WTC11 (cell line): ENCODE measurements at regions not wholly inside any gene's neighbourhood (a gene's known extent, or its start where the extent isn't known, plus 50 kb on each side); places are given as distances from the start of the nearest gene placed in this dataset.

Experiments used
- ATAC-seq: fragments of 200-7000 bp; cut with Tn5 transposase; 2 replicates; pipeline ENCODE4 v1.10.0; 2021; ENCODE audit warnings: mild to moderate bottlenecking, moderate library complexity
- CTCF ChIA-PET: fragments of 300-600 bp; sonication (Branson Sonifier 250); formaldehyde crosslinking; loops from one replicate; lab custom pipeline; 2021; ENCODE audit warnings: antibody characterized with exemption; lab: Charles Lee
- POLR2A ChIA-PET: fragments of 350-600 bp; sonication (Branson Sonifier 250); formaldehyde crosslinking; loops from one replicate; lab custom pipeline; 2021; ENCODE audit warnings: antibody characterized with exemption; lab: Charles Lee
- DNase-seq: peaks from one replicate; pipeline ENCODE4 v3.0.0; 2021; ENCODE audit warnings: low spot score
- H3K27ac Mint-ChIP-seq: 2 replicates; pipeline ENCODE4 v1.8.0; 2021; ENCODE audit warnings: mixed read lengths
- H3K27me3 Mint-ChIP-seq: 2 replicates; pipeline ENCODE4 v1.8.0; 2021; ENCODE audit warnings: low read depth, mild to moderate bottlenecking, moderate library complexity, mixed read lengths
- H3K36me3 Mint-ChIP-seq: 2 replicates; pipeline ENCODE4 v1.8.0; 2021; ENCODE audit warnings: mixed read lengths
- H3K4me1 Mint-ChIP-seq: 2 replicates; pipeline ENCODE4 v1.8.0; 2022; ENCODE audit warnings: mixed read lengths
- H3K4me3 Mint-ChIP-seq: 2 replicates; pipeline ENCODE4 v1.8.0; 2021; ENCODE audit warnings: mild to moderate bottlenecking, moderate library complexity, mixed read lengths
- H3K9me3 Mint-ChIP-seq: 2 replicates; pipeline ENCODE4 v1.8.0; 2021; ENCODE audit warnings: mixed read lengths
- ESRRA ChIP-seq: sonication (generic); formaldehyde crosslinking; IDR thresholded peaks from 2 replicates; pipeline ENCODE4 v1.8.1; 2022; ENCODE audit warnings: mild to moderate bottlenecking, missing genetic modification reagents, borderline replicate concordance
- FOXJ3 ChIP-seq: sonication (generic); formaldehyde crosslinking; IDR thresholded peaks from 2 replicates; pipeline ENCODE4 v1.9.0; 2021; ENCODE audit warnings: missing genetic modification reagents, mild to moderate bottlenecking, borderline replicate concordance
- FOXK1 ChIP-seq: sonication (generic); formaldehyde crosslinking; IDR thresholded peaks from 2 replicates; pipeline ENCODE4 v1.8.0; 2022; ENCODE audit warnings: mild to moderate bottlenecking, moderate library complexity, missing genetic modification reagents
- FOXP1 ChIP-seq: sonication (generic); formaldehyde crosslinking; IDR thresholded peaks from 2 replicates; pipeline ENCODE4 v1.8.0; 2022; ENCODE audit warnings: missing genetic modification reagents, mild to moderate bottlenecking, moderate library complexity, borderline replicate concordance
- MLX ChIP-seq: sonication (generic); formaldehyde crosslinking; IDR thresholded peaks from 2 replicates; pipeline ENCODE4 v1.8.1; 2023; ENCODE audit warnings: mild to moderate bottlenecking, missing genetic modification reagents, moderate library complexity
- NFE2L1 ChIP-seq: sonication (generic); formaldehyde crosslinking; IDR thresholded peaks from 2 replicates; pipeline ENCODE4 v1.8.1; 2023; ENCODE audit warnings: missing genetic modification reagents
- NR1H2 ChIP-seq: sonication (generic); formaldehyde crosslinking; IDR thresholded peaks from 2 replicates; pipeline ENCODE4 v1.9.0; 2021; ENCODE audit warnings: mild to moderate bottlenecking, moderate library complexity, missing genetic modification reagents
- NR2C2 ChIP-seq: sonication (generic); formaldehyde crosslinking; IDR thresholded peaks from 2 replicates; pipeline ENCODE4 v1.8.0; 2022; ENCODE audit warnings: mild to moderate bottlenecking, missing genetic modification reagents
- OVOL2 ChIP-seq: fragments of 250-450 bp; sonication (Bioruptor Pico); IDR thresholded peaks from 2 replicates; pipeline ENCODE4 v1.9.0; 2021; ENCODE audit warnings: mild to moderate bottlenecking, borderline replicate concordance
- PREB ChIP-seq: sonication (generic); formaldehyde crosslinking; IDR thresholded peaks from 2 replicates; pipeline ENCODE4 v1.8.1; 2022; ENCODE audit warnings: mild to moderate bottlenecking, missing genetic modification reagents, moderate library complexity, borderline replicate concordance
- SOX15 ChIP-seq: fragments of 250-450 bp; sonication (Bioruptor Pico); IDR thresholded peaks from 2 replicates; pipeline ENCODE4 v1.9.0; 2021; ENCODE audit warnings: mild to moderate bottlenecking
- TEAD1 ChIP-seq: sonication (generic); formaldehyde crosslinking; IDR thresholded peaks from 2 replicates; pipeline ENCODE4 v1.8.0; 2022; ENCODE audit warnings: mild to moderate bottlenecking, missing genetic modification reagents
- TEAD4 ChIP-seq: sonication (generic); formaldehyde crosslinking; IDR thresholded peaks from 2 replicates; pipeline ENCODE4 v1.8.0; 2022; ENCODE audit warnings: mild to moderate bottlenecking, missing genetic modification reagents
- ZNF232 ChIP-seq: sonication (generic); formaldehyde crosslinking; IDR thresholded peaks from 2 replicates; pipeline ENCODE4 v1.8.0; 2022; ENCODE audit warnings: mild to moderate bottlenecking, missing genetic modification reagents
- ZNF396 ChIP-seq: fragments of 250-450 bp; sonication (Bioruptor Pico); IDR thresholded peaks from 2 replicates; pipeline ENCODE4 v1.8.0; 2021; ENCODE audit warnings: mild to moderate bottlenecking, moderate library complexity, borderline replicate concordance
- TF ChIP-seq, protein P1 (sequence below): sonication (generic); formaldehyde crosslinking; conservative IDR thresholded peaks from 2 replicates; pipeline ENCODE4 v1.8.1; 2022; ENCODE audit warnings: mild to moderate bottlenecking, missing genetic modification reagents
- TF ChIP-seq, protein P2 (sequence below): fragments of 250-450 bp; sonication (Bioruptor Pico); IDR thresholded peaks from 2 replicates; pipeline ENCODE4 v1.9.0; 2021; ENCODE audit warnings: mild to moderate bottlenecking
- TF ChIP-seq, protein P3 (sequence below): sonication (generic); formaldehyde crosslinking; IDR thresholded peaks from 2 replicates; pipeline ENCODE4 v1.8.0; 2022; ENCODE audit warnings: mild to moderate bottlenecking, missing genetic modification reagents
- TF ChIP-seq, protein P4 (sequence below): sonication (generic); formaldehyde crosslinking; IDR thresholded peaks from 2 replicates; pipeline ENCODE4 v1.8.0; 2023; ENCODE audit warnings: mild to moderate bottlenecking, missing genetic modification reagents
- TF ChIP-seq, protein P5 (sequence below): sonication (generic); formaldehyde crosslinking; conservative IDR thresholded peaks from 2 replicates; pipeline ENCODE4 v1.8.1; 2023; ENCODE audit warnings: mild to moderate bottlenecking, low read depth, missing genetic modification reagents, moderate library complexity
- TF ChIP-seq, protein P6 (sequence below): sonication (generic); formaldehyde crosslinking; IDR thresholded peaks from 2 replicates; pipeline ENCODE4 v1.8.0; 2022; ENCODE audit warnings: mild to moderate bottlenecking, missing genetic modification reagents

- H3K36me3 Mint-ChIP-seq = no peaks in the 10 kb centered on the region
- ChIA-PET POLR2A (no interaction called here), CTCF (no interaction called here)
- no peak for TF ChIP-seq ZNF396 (CRISPR knock-in tag)
- TF ChIP-seq, protein P1, sequence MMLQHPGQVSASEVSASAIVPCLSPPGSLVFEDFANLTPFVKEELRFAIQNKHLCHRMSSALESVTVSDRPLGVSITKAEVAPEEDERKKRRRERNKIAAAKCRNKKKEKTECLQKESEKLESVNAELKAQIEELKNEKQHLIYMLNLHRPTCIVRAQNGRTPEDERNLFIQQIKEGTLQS = no peak
- TF ChIP-seq NR1H2 (CRISPR knock-in tag) = no peak
- no peak for TF ChIP-seq FOXK1 (CRISPR knock-in tag)
- no peak overlapping the region for H3K27ac Mint-ChIP-seq
- no peaks in the 10 kb centered on the region for H3K27me3 Mint-ChIP-seq
- no peaks in the 10 kb centered on the region for H3K9me3 Mint-ChIP-seq
- peaks cover 23% of the 10 kb centered on the region for H3K4me1 Mint-ChIP-seq
- DNase-seq = no peak
- ATAC-seq = no peak
- no peak overlapping the region for H3K4me3 Mint-ChIP-seq
Observed at GRCh38 chr5:1962619-1963355, 80.1 kb upstream of the IRX4 start.

- no peak overlapping the region; the same call in 1 of the 2 replicates for H3K27ac Mint-ChIP-seq
- ChIA-PET CTCF (no interaction called here), POLR2A (no interaction called here)
- H3K9me3 Mint-ChIP-seq = no peaks in the 10 kb centered on the region
- H3K27me3 Mint-ChIP-seq = no peaks in the 10 kb centered on the region
- DNase-seq (no peak), ATAC-seq (no peak)
- no peaks in the 10 kb centered on the region for H3K36me3 Mint-ChIP-seq
- no peak overlapping the region for H3K4me3 Mint-ChIP-seq
- H3K4me1 Mint-ChIP-seq = peaks cover 18% of the 10 kb centered on the region
- TF ChIP-seq, protein P2, sequence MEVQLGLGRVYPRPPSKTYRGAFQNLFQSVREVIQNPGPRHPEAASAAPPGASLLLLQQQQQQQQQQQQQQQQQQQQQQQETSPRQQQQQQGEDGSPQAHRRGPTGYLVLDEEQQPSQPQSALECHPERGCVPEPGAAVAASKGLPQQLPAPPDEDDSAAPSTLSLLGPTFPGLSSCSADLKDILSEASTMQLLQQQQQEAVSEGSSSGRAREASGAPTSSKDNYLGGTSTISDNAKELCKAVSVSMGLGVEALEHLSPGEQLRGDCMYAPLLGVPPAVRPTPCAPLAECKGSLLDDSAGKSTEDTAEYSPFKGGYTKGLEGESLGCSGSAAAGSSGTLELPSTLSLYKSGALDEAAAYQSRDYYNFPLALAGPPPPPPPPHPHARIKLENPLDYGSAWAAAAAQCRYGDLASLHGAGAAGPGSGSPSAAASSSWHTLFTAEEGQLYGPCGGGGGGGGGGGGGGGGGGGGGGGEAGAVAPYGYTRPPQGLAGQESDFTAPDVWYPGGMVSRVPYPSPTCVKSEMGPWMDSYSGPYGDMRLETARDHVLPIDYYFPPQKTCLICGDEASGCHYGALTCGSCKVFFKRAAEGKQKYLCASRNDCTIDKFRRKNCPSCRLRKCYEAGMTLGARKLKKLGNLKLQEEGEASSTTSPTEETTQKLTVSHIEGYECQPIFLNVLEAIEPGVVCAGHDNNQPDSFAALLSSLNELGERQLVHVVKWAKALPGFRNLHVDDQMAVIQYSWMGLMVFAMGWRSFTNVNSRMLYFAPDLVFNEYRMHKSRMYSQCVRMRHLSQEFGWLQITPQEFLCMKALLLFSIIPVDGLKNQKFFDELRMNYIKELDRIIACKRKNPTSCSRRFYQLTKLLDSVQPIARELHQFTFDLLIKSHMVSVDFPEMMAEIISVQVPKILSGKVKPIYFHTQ (CRISPR knock-in tag) = no peak
- TF ChIP-seq SOX15 (CRISPR knock-in tag) = no peak
- no peak for TF ChIP-seq TEAD1
- TF ChIP-seq ZNF232 (CRISPR knock-in tag) = no peak
- TF ChIP-seq, protein P3, sequence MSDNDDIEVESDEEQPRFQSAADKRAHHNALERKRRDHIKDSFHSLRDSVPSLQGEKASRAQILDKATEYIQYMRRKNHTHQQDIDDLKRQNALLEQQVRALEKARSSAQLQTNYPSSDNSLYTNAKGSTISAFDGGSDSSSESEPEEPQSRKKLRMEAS = no peak
- TF ChIP-seq MLX (CRISPR knock-in tag) = no peak
- TF ChIP-seq, protein P4, sequence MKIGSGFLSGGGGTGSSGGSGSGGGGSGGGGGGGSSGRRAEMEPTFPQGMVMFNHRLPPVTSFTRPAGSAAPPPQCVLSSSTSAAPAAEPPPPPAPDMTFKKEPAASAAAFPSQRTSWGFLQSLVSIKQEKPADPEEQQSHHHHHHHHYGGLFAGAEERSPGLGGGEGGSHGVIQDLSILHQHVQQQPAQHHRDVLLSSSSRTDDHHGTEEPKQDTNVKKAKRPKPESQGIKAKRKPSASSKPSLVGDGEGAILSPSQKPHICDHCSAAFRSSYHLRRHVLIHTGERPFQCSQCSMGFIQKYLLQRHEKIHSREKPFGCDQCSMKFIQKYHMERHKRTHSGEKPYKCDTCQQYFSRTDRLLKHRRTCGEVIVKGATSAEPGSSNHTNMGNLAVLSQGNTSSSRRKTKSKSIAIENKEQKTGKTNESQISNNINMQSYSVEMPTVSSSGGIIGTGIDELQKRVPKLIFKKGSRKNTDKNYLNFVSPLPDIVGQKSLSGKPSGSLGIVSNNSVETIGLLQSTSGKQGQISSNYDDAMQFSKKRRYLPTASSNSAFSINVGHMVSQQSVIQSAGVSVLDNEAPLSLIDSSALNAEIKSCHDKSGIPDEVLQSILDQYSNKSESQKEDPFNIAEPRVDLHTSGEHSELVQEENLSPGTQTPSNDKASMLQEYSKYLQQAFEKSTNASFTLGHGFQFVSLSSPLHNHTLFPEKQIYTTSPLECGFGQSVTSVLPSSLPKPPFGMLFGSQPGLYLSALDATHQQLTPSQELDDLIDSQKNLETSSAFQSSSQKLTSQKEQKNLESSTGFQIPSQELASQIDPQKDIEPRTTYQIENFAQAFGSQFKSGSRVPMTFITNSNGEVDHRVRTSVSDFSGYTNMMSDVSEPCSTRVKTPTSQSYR (CRISPR knock-in tag) = no peak
- no peak for TF ChIP-seq FOXP1
- no peak for TF ChIP-seq NFE2L1 (CRISPR knock-in tag)
- TF ChIP-seq, protein P5, sequence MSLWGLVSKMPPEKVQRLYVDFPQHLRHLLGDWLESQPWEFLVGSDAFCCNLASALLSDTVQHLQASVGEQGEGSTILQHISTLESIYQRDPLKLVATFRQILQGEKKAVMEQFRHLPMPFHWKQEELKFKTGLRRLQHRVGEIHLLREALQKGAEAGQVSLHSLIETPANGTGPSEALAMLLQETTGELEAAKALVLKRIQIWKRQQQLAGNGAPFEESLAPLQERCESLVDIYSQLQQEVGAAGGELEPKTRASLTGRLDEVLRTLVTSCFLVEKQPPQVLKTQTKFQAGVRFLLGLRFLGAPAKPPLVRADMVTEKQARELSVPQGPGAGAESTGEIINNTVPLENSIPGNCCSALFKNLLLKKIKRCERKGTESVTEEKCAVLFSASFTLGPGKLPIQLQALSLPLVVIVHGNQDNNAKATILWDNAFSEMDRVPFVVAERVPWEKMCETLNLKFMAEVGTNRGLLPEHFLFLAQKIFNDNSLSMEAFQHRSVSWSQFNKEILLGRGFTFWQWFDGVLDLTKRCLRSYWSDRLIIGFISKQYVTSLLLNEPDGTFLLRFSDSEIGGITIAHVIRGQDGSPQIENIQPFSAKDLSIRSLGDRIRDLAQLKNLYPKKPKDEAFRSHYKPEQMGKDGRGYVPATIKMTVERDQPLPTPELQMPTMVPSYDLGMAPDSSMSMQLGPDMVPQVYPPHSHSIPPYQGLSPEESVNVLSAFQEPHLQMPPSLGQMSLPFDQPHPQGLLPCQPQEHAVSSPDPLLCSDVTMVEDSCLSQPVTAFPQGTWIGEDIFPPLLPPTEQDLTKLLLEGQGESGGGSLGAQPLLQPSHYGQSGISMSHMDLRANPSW = no peak
- no peak for TF ChIP-seq PREB (CRISPR knock-in tag)
- TF ChIP-seq FOXJ3 (CRISPR knock-in tag) = no peak
- TF ChIP-seq OVOL2 (CRISPR knock-in tag) = no peak
- no peak for TF ChIP-seq ESRRA
- no peak for TF ChIP-seq TEAD4 (CRISPR knock-in tag)
- TF ChIP-seq NR2C2 = no peak
- TF ChIP-seq, protein P6, sequence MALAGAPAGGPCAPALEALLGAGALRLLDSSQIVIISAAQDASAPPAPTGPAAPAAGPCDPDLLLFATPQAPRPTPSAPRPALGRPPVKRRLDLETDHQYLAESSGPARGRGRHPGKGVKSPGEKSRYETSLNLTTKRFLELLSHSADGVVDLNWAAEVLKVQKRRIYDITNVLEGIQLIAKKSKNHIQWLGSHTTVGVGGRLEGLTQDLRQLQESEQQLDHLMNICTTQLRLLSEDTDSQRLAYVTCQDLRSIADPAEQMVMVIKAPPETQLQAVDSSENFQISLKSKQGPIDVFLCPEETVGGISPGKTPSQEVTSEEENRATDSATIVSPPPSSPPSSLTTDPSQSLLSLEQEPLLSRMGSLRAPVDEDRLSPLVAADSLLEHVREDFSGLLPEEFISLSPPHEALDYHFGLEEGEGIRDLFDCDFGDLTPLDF (CRISPR knock-in tag) = no peak
- TF ChIP-seq, protein P1 = no peak
Observed at GRCh38 chr5:1961952-1962595, 79.3 kb upstream of the IRX4 start.
